WTC11 (cell line): ENCODE measurements at regions not wholly inside any gene's neighbourhood (a gene's known extent, or its start where the extent isn't known, plus 50 kb on each side); places are given as distances from the start of the nearest gene placed in this dataset.

Experiments
- ATF1 ChIP-seq: sonication (generic); formaldehyde crosslinking; IDR thresholded peaks from 2 replicates; pipeline ENCODE4 v1.8.1; 2023; ENCODE audit warnings: mild to moderate bottlenecking, moderate library complexity, missing genetic modification reagents
- CREM ChIP-seq: sonication (generic); formaldehyde crosslinking; IDR thresholded peaks from 2 replicates; pipeline ENCODE4 v1.8.1; 2022; ENCODE audit warnings: mild to moderate bottlenecking, missing genetic modification reagents, moderate library complexity
- CTCF ChIP-seq: fragments of 200-600 bp; IDR thresholded peaks from 2 replicates; pipeline ENCODE4 v1.8.0; 2022; ENCODE audit warnings: antibody characterized with exemption
- E2F1 ChIP-seq: sonication (generic); formaldehyde crosslinking; IDR thresholded peaks from 2 replicates; pipeline ENCODE4 v1.8.0; 2022; ENCODE audit warnings: mild to moderate bottlenecking, missing genetic modification reagents
- ERG ChIP-seq: fragments of 250-450 bp; sonication (Bioruptor Pico); IDR thresholded peaks from 2 replicates; pipeline ENCODE4 v1.8.0; 2021; ENCODE audit warnings: mild to moderate bottlenecking
- FOXJ3 ChIP-seq: sonication (generic); formaldehyde crosslinking; IDR thresholded peaks from 2 replicates; pipeline ENCODE4 v1.9.0; 2021; ENCODE audit warnings: missing genetic modification reagents, mild to moderate bottlenecking, borderline replicate concordance
- FOXP1 ChIP-seq: sonication (generic); formaldehyde crosslinking; IDR thresholded peaks from 2 replicates; pipeline ENCODE4 v1.8.0; 2022; ENCODE audit warnings: missing genetic modification reagents, mild to moderate bottlenecking, moderate library complexity, borderline replicate concordance
- SMAD3 ChIP-seq: sonication (generic); formaldehyde crosslinking; IDR thresholded peaks from 2 replicates; pipeline ENCODE4 v1.8.0; 2022; ENCODE audit warnings: missing genetic modification reagents, mild to moderate bottlenecking, borderline replicate concordance
- SOX15 ChIP-seq: fragments of 250-450 bp; sonication (Bioruptor Pico); IDR thresholded peaks from 2 replicates; pipeline ENCODE4 v1.9.0; 2021; ENCODE audit warnings: mild to moderate bottlenecking
- SP1 ChIP-seq: sonication (generic); formaldehyde crosslinking; conservative IDR thresholded peaks from 2 replicates; pipeline ENCODE4 v1.8.1; 2022; ENCODE audit warnings: missing genetic modification reagents
- USF1 ChIP-seq: sonication (generic); formaldehyde crosslinking; IDR thresholded peaks from 2 replicates; pipeline ENCODE4 v1.8.0; 2022; ENCODE audit warnings: mild to moderate bottlenecking, missing genetic modification reagents
- ZNF121 ChIP-seq: sonication (generic); formaldehyde crosslinking; IDR thresholded peaks from 2 replicates; pipeline ENCODE4 v1.8.0; 2023; ENCODE audit warnings: missing genetic modification reagents
- ZNF138 ChIP-seq: sonication (generic); formaldehyde crosslinking; conservative IDR thresholded peaks from 2 replicates; pipeline ENCODE4 v1.8.1; 2022; ENCODE audit warnings: mild to moderate bottlenecking, moderate library complexity, missing genetic modification reagents

- no peak for TF ChIP-seq SMAD3 (CRISPR knock-in tag)
- TF ChIP-seq FOXJ3 (CRISPR knock-in tag): no peak
- no peak for TF ChIP-seq ERG
- no peak for TF ChIP-seq CTCF
- TF ChIP-seq FOXP1 (CRISPR knock-in tag): no peak
- TF ChIP-seq ZNF138: no peak
- TF ChIP-seq E2F1 (CRISPR knock-in tag): no peak
- no peak for TF ChIP-seq ZNF121 (CRISPR knock-in tag)
- no peak for TF ChIP-seq SOX15 (CRISPR knock-in tag)
- no peak for TF ChIP-seq CREM (CRISPR knock-in tag)
- no peak for TF ChIP-seq USF1
- TF ChIP-seq ATF1 (CRISPR knock-in tag): no peak
- no peak for TF ChIP-seq SP1 (CRISPR knock-in tag)
Observed at GRCh38 chr17:69679829-69680228, 265.3 kb downstream of the MAP2K6 start.
